GM19397 (cell line): ENCODE measurements at regions not wholly inside any gene's neighbourhood (a gene's known extent, or its start where the extent isn't known, plus 50 kb on each side); places are given as distances from the start of the nearest gene placed in this dataset.
"Not testable (repeated sequence)": the region's sequence is repeated elsewhere in the genome, so short reads cannot be mapped to it uniquely, and the experiment has no call there.

ENCODE experiments used
- ATAC-seq: cut with Tn5 transposase; IDR thresholded peaks from one replicate; pipeline ENCODE4 v1.9.1; 2021; ENCODE audit warnings: mild to moderate bottlenecking, moderate library complexity; ENCODE audit not compliant: unreplicated experiment

GRCh38 chrX:46367491-46367890 is 177.7 kb downstream of the ZNF674 start:
- ATAC-seq = no peak

- ATAC-seq = no peak
These were observed 178.6 kb downstream of the ZNF674 start for GRCh38 chrX:46366381-46367207.

DNA sequence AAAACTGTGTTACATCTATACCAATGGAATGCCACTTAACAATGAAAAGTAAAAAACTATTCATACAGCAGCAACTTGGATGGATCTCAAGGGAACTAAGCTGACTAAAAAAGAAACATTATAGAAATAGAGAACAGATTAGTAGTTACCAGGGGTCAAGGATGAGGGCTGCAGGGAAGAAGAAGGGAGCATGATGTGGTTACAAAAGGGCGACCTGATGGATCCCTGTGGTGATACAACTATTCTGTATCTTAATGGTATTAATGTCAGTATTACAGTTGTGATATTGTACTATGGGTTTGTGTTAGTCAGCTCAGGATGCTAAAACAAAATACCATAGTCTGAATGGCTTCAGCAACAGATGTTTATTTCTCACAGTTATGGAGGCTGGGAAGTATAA is 190.7 kb downstream of the ZNF674 start:
- no peak for ATAC-seq

- ATAC-seq = no peak
These were observed 203.4 kb downstream of the ZNF674 start for GRCh38 chrX:46341767-46342322.

- no peak for ATAC-seq
These were observed 204.5 kb downstream of the ZNF674 start for GRCh38 chrX:46340696-46341095.

DNA sequence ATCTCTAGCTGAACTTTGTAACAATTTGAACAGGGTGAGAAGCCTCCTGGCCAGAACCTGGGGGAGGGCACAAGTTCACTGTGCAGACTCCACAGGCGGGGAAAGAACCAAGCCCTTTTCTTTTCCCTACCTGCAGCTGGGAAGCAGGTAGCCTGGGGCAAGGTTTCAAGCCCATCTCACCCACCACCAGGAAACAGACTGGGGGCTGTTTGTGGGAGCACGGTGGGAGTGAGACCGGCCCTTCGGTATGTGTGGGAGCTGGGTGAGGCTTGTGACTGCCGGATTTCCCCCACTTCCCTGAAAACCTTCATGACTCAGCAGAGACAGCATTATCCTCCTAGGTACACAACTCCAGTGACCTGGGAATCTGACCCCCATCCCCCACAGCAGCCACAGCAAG is 211.7 kb downstream of the ZNF674 start:
- ATAC-seq = no peak

DNA sequence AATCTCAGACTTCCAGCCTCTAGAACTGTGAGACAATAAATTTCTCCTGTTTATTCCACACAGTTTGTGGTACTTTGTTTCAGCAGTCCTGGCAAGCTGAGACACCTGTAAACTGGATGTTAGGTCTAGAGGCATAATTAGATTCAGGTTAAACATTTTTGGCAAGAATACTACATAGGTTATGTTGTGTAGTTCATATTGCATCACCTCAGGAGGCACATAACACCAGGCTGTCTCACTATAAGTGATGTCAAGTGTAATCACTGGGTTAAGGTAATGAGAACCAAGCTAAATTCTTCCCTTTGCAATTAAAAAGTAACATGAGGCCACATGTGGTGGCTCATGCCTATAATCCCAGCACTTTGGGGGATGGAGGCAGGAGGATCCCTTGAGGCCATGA is 214.2 kb downstream of the ZNF674 start:
- no peak for ATAC-seq

- no peak for ATAC-seq
These were observed 214.7 kb downstream of the ZNF674 start for GRCh38 chrX:46330513-46330912.

DNA sequence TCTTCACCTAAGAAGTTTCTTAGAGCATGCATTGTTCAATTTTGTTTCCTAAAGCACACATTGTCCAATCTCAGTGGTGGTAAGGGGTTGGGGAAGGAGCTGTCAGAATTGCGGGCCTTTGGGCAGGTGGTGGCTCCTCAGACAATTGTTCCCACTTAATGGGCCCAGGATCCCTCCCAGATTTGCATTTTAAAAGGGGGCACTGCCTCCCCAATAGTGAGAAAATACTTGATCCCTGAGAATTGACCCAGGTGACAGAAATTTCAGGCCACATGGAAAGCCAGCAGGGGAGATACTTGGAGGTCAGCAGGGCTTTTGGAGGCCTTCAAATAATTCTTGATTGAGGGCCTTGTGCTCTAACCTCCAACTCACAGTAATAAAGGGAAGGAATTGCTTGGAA is 217.1 kb downstream of the ZNF674 start:
- ATAC-seq = no peak

DNA sequence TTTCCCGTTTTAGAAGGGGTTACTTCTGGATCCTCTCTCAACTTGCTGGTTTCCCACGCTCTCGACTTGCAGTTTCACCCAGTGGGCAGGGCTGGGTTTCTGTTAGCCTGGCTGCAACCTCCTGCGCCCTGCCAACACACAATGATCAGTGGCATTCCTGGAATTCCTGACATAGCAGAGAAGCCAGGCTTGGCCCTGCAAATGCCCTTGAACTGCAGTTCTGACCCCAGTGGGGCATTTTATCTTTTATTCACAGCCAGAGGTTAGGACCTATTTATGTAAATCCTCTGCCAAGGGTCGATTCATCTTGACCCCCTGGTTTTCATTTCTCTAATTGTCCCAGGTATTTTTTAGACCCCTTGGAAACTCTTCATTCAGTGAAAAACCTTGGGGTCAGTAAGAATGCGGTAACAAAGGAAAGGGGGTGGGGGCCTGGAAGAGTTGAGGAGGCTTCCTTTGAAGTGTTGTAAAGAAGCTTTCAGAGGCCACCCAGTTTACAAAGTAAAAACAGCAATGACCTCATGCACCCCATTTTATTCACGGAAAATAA is 217.6 kb downstream of the ZNF674 start:
- no peak for ATAC-seq

- no peak for ATAC-seq
These were observed 219.1 kb downstream of the ZNF674 start for GRCh38 chrX:46326161-46326560.

DNA sequence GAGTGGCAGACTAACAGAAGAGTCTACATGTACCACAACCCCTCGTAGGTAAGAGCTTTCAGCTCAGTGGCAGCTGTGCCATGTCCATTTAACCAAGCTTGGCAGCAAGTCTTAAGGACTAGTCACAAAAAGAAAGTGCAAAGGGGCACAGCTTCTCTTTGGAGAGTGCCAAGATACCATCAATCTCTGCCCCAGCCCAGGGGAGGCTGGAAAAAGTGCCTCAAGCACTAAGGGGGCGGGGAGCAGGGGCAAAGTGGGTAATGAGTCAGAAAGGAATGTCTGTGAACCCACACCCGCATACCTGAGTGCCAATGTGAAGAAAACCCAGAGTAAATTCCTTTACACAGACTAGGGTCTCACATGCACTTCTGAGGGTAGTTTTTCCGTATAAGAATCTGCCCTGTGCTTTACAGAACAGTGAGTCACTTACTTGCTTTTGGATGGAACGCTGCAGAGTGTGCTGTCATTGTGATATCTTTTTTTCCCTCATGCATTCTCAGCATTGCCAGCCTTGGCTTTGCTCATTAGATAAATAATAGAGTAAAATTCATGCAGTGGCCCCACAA is 219.8 kb downstream of the ZNF674 start:
- no peak for ATAC-seq

DNA sequence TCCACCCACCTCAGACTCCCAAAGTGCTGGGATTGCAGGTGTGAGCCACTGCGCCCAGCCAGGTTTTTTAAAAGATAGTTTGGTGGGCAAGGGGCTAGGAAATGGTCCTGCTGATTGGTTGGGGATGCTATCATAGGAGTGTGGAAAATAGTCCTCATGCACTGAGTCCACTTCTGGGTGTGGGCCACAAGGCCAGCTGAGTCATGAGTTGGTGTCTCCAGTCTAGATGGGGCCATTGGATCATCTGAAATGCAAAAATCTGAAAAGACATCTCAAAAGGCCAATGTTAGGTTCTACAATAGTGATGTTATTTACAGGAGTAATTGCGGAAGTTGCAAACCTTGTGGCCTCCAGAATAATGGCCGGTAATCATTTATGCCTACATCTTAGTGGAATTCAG is 221.1 kb downstream of the ZNF674 start:
- no peak for ATAC-seq

- ATAC-seq = not testable (repeated sequence)
These were observed 222.3 kb downstream of the ZNF674 start for GRCh38 chrX:46322929-46323328.

DNA sequence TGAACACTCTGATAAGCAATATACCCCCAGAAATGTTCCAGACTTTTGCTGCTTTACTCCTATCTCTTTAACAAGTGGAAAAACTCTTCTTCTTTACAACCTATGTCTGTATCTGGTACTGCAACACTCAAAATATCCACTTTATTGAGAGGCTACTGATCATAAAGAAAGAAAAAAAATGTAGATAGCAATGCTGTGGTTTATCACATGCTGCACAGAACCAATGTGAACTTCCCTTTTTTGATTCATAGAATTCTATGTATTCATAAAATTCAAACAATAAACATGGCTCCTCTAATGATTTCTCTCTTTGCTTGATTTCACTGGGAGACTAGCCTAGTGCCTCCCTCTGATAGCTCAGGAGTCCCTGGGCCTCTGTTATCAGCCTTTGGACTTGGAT is 223.5 kb downstream of the ZNF674 start:
- no peak for ATAC-seq

- ATAC-seq = no peak
These were observed 225.5 kb downstream of the ZNF674 start for GRCh38 chrX:46319750-46320149.

DNA sequence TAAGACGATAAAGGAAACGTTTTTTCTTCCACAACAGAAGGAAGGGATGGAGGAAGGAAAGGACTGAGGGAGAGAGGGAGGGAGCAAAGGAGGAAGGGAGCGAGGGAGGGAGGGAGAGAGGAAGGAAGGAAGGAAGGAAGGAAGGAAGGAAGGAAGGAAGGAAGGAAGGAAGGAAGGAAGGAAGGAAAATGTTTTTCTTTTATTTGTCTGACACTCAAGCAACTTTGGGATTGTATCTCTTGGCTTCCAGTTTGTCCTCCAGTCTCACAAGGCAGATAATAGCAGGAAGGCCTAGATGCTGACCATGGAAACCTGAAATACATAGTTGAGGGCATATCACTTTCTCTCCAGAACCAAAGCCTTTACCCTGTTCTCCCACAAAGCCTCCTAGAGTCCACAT is 226.7 kb downstream of the ZNF674 start:
- no peak for ATAC-seq

DNA sequence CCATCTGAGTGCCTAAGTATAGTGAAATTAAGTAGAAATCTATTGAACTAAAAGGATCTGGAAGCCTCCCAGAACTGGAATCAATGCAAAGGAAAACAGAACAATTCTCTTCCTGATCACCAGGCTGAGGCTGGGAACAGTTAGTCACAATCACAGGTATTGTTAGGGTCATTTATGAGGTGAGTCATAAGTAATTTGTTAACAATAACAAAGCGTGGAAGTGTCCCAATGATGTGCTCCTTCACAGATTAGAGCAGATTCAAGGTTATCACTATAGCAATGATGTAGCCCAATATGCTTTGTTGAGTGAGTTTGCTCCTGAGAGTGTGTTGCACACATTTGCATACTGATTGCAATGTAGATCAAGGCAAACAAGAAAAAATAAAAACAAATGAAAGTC is 228.1 kb downstream of the ZNF674 start:
- ATAC-seq = no peak

GRCh38 chrX:46311581-46312120 is 233.6 kb downstream of the ZNF674 start:
- no peak for ATAC-seq

GRCh38 chrX:46310815-46311497 is 234.3 kb downstream of the ZNF674 start:
- peak; percentile 84 for ATAC-seq

DNA sequence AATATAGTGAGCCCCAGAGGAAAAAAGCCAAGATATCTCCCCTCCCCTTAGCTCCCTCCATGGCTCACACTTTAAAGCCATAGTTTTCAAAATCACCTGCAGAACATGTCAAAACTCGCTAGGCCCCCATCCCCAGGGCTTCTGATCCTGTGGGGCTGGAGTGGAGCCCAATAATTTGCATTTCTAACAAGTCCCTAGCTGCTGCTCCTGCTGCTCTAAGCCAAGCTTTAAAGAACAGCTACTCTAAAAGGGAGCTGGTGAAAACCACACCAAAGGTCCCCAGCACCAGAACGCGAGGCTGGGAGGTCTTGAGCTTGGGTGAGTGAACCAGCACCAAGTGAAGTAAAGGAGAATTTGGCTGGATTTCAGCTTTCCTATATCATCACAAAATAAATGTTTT is 237.1 kb downstream of the ZNF674 start:
- no peak for ATAC-seq
